ENCODE measurements at regions not wholly inside any gene's neighbourhood (a gene's known extent, or its start where the extent isn't known, plus 50 kb on each side); places are given as distances from the start of the nearest gene placed in this dataset.

GRCh38 chr5:166962461-166962860 lies 1329.0 kb upstream of the WWC1 start:
- no peak for TF ChIP-seq CTCF (IDR thresholded peaks at IDR 0.05; ENCODE audit: low read depth, low read length, missing input control)
- no peak for TF ChIP-seq JUND (IDR thresholded peaks at IDR 0.05)
- no peak for TF ChIP-seq SP1 (IDR thresholded peaks at IDR 0.05)
- TF ChIP-seq HNF4A (conservative IDR thresholded peaks at IDR 0.05), result no peak
- no peak for TF ChIP-seq GABPA (IDR thresholded peaks at IDR 0.05 in 1 of 2, conservative IDR thresholded peaks at IDR 0.05 in 1 of 2)
- no peak for TF ChIP-seq TAF1 (conservative IDR thresholded peaks at IDR 0.05)
- no peak for TF ChIP-seq ATF3 (IDR thresholded peaks at IDR 0.05)
- no peak for TF ChIP-seq ZBTB33 (IDR thresholded peaks at IDR 0.05)
- no peak for TF ChIP-seq RAD21 (IDR thresholded peaks at IDR 0.05)

All from liver (tissue), 3 donors.